Gastrocnemius medialis (tissue), 4 donors: ENCODE measurements at regions not wholly inside any gene's neighbourhood (a gene's known extent, or its start where the extent isn't known, plus 50 kb on each side); places are given as distances from the start of the nearest gene placed in this dataset.

Experiments used
- ATAC-seq, 2 donors: fragments of 150-250 bp; one replicate each; pipeline ENCODE4 v1.9.1; 2016
- DNase-seq, 2 donors: peaks; one replicate each; pipeline ENCODE4 v3.0.0-alpha.2; 2019
- H3K27ac ChIP-seq, 4 donors: fragments of 200-600 bp; sonication (generic); 1 replicate in 1 of 4; 2 replicates in 3 of 4; pipeline ENCODE4 v1.5.1; 2016 to 2018; ENCODE audit warnings: mild to moderate bottlenecking in 2 of 4, moderate library complexity in 1 of 4
- H3K27me3 ChIP-seq, 3 donors: fragments of 200-600 bp; sonication (generic) in 2 of 3; 1 replicate in 1 of 3; 2 replicates in 2 of 3; pipeline versions ENCODE4 v1.5.1 to v1.6.0; 2016 to 2019; ENCODE audit warnings: mild to moderate bottlenecking in 1 of 3, moderate library complexity in 1 of 3
- H3K36me3 ChIP-seq, 2 donors: fragments of 200-600 bp; sonication (generic) in 1 of 2; one replicate each; pipeline ENCODE4 v1.5.1; 2017 to 2018
- H3K4me1 ChIP-seq, 2 donors: fragments of 200-600 bp; sonication (generic) in 1 of 2; one replicate each; pipeline ENCODE4 v1.5.1; 2016 to 2017; ENCODE audit warnings: mild to moderate bottlenecking in 2 of 2
- H3K4me3 ChIP-seq, 4 donors: fragments of 200-600 bp; sonication (generic) in 3 of 4; 1 replicate in 1 of 4; 2 replicates in 3 of 4; pipeline ENCODE4 v1.5.1; 2016 to 2019; ENCODE audit warnings: mild to moderate bottlenecking in 2 of 4
- H3K9me3 ChIP-seq, 3 donors: fragments of 200-600 bp; sonication (generic) in 2 of 3; 1 replicate in 1 of 3; 2 replicates in 2 of 3; pipeline ENCODE4 v1.5.1; 2016 to 2019
- POLR2A ChIP-seq, 2 donors: fragments of 450-650 bp; IDR thresholded peaks; one replicate each; pipeline ENCODE4 v1.6.1; 2017; ENCODE audit warnings: antibody characterized with exemption in 2 of 2, mild to moderate bottlenecking in 2 of 2, moderate library complexity in 2 of 2
- in situ Hi-C, 4 donors: fragments of 200-750 bp; cut with MboI; loops; one replicate each; pipeline versions ENCODE4 v1.15.0 to v1.8.0; 2017; ENCODE audit warnings: low sequenced_read_pairs in 4 of 4
- intact Hi-C: fragments of 100-400 bp; cut with DNase I; formaldehyde crosslinking; loops from one replicate; pipeline ENCODE4 v1.15.1; 2023; ENCODE audit warnings: low total_unique reads
- TF ChIP-seq, protein P1 (sequence below), 5 experiments: fragments of 450-650 bp in 3 of 5; fragments of 200-600 bp in 2 of 5; sonication (generic) in 2 of 5; IDR thresholded peaks in 4 of 5; conservative IDR thresholded peaks in 1 of 5; 1 replicate in 4 of 5; 2 replicates in 1 of 5; pipeline ENCODE4 v1.5.1; 2016 to 2019; ENCODE audit warnings: antibody characterized with exemption in 5 of 5, mild to moderate bottlenecking in 3 of 5, moderate library complexity in 3 of 5

DNA sequence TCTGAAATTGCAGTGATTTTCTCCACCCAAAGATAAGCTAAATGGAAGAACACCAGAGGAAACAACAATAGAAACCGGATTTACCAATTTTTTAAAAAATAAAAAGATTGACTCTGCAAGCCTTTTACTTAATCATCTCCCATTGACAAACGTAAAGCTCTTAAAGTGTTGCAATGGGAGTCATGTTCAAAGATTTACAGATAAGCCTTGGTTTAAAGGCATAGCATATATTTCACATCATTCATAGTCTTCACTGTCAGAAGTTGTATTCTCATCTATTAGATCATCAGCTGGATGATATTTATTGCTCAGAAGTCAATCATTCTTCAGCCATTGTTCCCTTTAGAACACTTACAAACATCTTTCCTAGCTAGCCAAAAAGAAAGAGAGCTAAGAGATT is 397.6 kb downstream of the GBE1 start:
- DNase-seq = no peak
- intact Hi-C loops = no loop called here
- Histone ChIP-seq H3K4me1 (no peaks in the 10 kb centered on the region), H3K36me3 (no peaks in the 10 kb centered on the region), H3K4me3 (no peak overlapping the region), H3K9me3 (no peaks in the 10 kb centered on the region), H3K27me3 (no peaks in the 10 kb centered on the region), H3K27ac (no peak overlapping the region)
- ATAC-seq = no peak
- in situ Hi-C loops = no loop called here
- TF ChIP-seq, protein P1, sequence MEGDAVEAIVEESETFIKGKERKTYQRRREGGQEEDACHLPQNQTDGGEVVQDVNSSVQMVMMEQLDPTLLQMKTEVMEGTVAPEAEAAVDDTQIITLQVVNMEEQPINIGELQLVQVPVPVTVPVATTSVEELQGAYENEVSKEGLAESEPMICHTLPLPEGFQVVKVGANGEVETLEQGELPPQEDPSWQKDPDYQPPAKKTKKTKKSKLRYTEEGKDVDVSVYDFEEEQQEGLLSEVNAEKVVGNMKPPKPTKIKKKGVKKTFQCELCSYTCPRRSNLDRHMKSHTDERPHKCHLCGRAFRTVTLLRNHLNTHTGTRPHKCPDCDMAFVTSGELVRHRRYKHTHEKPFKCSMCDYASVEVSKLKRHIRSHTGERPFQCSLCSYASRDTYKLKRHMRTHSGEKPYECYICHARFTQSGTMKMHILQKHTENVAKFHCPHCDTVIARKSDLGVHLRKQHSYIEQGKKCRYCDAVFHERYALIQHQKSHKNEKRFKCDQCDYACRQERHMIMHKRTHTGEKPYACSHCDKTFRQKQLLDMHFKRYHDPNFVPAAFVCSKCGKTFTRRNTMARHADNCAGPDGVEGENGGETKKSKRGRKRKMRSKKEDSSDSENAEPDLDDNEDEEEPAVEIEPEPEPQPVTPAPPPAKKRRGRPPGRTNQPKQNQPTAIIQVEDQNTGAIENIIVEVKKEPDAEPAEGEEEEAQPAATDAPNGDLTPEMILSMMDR (IDR thresholded peaks at IDR 0.05 in 4 of 5, conservative IDR thresholded peaks at IDR 0.05 in 1 of 5) = no peak
- no peak for TF ChIP-seq POLR2A (IDR thresholded peaks at IDR 0.05)

DNA sequence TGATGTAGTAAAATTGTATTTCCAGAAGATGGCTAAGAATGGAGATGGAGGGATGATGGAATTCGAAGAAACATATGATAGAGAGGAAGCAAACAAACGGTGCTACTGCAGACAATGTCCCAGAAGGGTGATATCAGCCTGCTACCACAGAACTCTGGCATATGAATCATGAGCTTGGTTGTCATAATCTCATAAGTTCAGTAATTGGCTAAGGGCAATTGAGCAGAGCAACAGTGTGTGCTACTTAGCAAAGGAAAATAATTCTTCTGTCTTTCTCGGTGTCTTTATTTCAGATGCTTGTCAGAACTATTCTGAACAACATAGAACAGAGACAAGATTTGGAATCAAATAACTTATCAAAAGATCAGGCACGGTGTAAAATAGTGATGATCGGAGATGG is 407.3 kb downstream of the GBE1 start:
- Histone ChIP-seq H3K36me3 (no peaks in the 10 kb centered on the region), H3K27me3 (no peaks in the 10 kb centered on the region), H3K27ac (no peak overlapping the region), H3K4me1 (no peaks in the 10 kb centered on the region), H3K4me3 (no peak overlapping the region), H3K9me3 (no peaks in the 10 kb centered on the region)
- DNase-seq (no peak), ATAC-seq (no peak)
- intact Hi-C loops (no loop called here), in situ Hi-C loops (no loop called here)
- TF ChIP-seq, protein P1 (IDR thresholded peaks at IDR 0.05 in 4 of 5, conservative IDR thresholded peaks at IDR 0.05 in 1 of 5) = no peak
- no peak for TF ChIP-seq POLR2A (IDR thresholded peaks at IDR 0.05)

GRCh38 chr3:81352867-81353266 is 408.6 kb downstream of the GBE1 start:
- H3K27me3 ChIP-seq = no peaks in the 10 kb centered on the region
- ATAC-seq (no peak), DNase-seq (no peak)
- in situ Hi-C loops (no loop called here), intact Hi-C loops (no loop called here)
- no peaks in the 10 kb centered on the region for H3K4me1 ChIP-seq
- no peaks in the 10 kb centered on the region for H3K9me3 ChIP-seq
- no peaks in the 10 kb centered on the region for H3K36me3 ChIP-seq
- H3K4me3 ChIP-seq = no peak overlapping the region
- no peak overlapping the region for H3K27ac ChIP-seq
- TF ChIP-seq, protein P1 (IDR thresholded peaks at IDR 0.05 in 4 of 5, conservative IDR thresholded peaks at IDR 0.05 in 1 of 5) = no peak
- no peak for TF ChIP-seq POLR2A (IDR thresholded peaks at IDR 0.05)

DNA sequence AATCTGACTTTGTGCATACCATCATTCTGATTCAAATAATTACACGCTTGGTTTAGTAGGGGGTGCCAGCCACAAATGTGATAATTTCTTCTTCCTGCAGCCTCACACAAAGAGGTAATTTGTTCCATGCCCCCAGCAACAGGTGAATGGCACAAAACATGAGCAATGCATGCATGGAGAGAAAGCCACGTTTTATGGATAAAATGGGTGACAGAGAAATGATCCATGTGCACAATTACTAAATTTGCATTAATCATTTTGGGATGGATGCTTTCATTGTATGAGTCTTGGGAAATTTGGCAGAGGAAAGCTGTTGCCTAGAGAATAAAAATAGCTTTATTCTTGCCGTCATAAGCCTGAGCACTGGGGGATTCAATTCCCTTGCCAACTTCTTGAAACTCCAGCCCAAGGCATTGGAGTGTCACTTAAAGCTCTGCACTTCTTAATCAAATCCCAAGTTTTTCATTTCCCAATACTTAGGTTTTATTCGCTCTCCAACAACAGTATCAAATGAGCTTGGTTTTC is 411.6 kb downstream of the GBE1 start:
- no peaks in the 10 kb centered on the region for H3K4me1 ChIP-seq
- H3K9me3 ChIP-seq = no peaks in the 10 kb centered on the region
- TF ChIP-seq, protein P1 (IDR thresholded peaks at IDR 0.05 in 4 of 5, conservative IDR thresholded peaks at IDR 0.05 in 1 of 5) = no peak
- TF ChIP-seq POLR2A (IDR thresholded peaks at IDR 0.05) = no peak
- intact Hi-C loops = no loop called here
- DNase-seq = no peak
- no peak overlapping the region for H3K27ac ChIP-seq
- ATAC-seq = no peak
- no peaks in the 10 kb centered on the region for H3K27me3 ChIP-seq
- no peak overlapping the region for H3K4me3 ChIP-seq
- H3K36me3 ChIP-seq = no peaks in the 10 kb centered on the region
- in situ Hi-C loops = no loop called here
